IMR-90 (cell line): ENCODE measurements at regions not wholly inside any gene's neighbourhood (a gene's known extent, or its start where the extent isn't known, plus 50 kb on each side); places are given as distances from the start of the nearest gene placed in this dataset.

Experiments
- ATAC-seq: fragments of 200-7000 bp; cut with Tn5 transposase; 2 replicates; pipeline ENCODE4 v1.9.1; 2020; ENCODE audit warnings: low read depth, mild to moderate bottlenecking, moderate library complexity
- BruUV-seq: library from RNA; stranded (reverse); fragments of 400-500 nt; replicated peaks from 2 replicates; lab custom pipeline; 2021; lab: Mats Ljungman, UMichigan
- CTCF ChIA-PET: fragments of 300-600 bp; formaldehyde crosslinking; extraction: SDS; loops from one replicate; lab custom pipeline; 2021; ENCODE audit warnings: antibody characterized with exemption; lab: Yijun Ruan, JAX
- POLR2A ChIA-PET: fragments of 300-600 bp; sonication (Branson Sonifier 250); formaldehyde crosslinking; loops from one replicate; lab custom pipeline; 2022; ENCODE audit warnings: antibody characterized with exemption; ENCODE audit not compliant: unreplicated experiment; lab: Charles Lee
- DNase-seq: peaks from one replicate; pipeline ENCODE4 v3.0.0; 2013
- H2AFZ ChIP-seq: replicated peaks from 2 replicates; pipeline ENCODE3; 2013; ENCODE audit warnings: low read length, mild to moderate bottlenecking; ENCODE audit not compliant: poor library complexity
- H2AK5ac ChIP-seq: 2 replicates; pipeline ENCODE4 v1.6.1; 2013; ENCODE audit warnings: low read depth, low read length, inconsistent platforms
- H2AK9ac ChIP-seq: replicated peaks from 2 replicates; pipeline ENCODE3; 2013; ENCODE audit warnings: mild to moderate bottlenecking, low read depth, low read length, moderate library complexity; ENCODE audit not compliant: poor library complexity
- H2BK120ac ChIP-seq: 2 replicates; pipeline ENCODE4 v1.6.1; 2013; ENCODE audit warnings: low read depth, low read length, inconsistent platforms
- H2BK15ac ChIP-seq: 3 replicates; pipeline ENCODE4 v1.6.1; 2013; ENCODE audit warnings: low read depth, low read length, inconsistent platforms
- H2BK20ac ChIP-seq: 2 replicates; pipeline ENCODE4 v1.6.1; 2013; ENCODE audit warnings: low read depth, mild to moderate bottlenecking, inconsistent platforms, low read length, moderate library complexity
- H2BK5ac ChIP-seq: 2 replicates; pipeline ENCODE4 v1.6.1; 2013; ENCODE audit warnings: mild to moderate bottlenecking, low read depth, low read length, inconsistent platforms; ENCODE audit not compliant: poor library complexity, severe bottlenecking
- H3K14ac ChIP-seq: replicated peaks from 2 replicates; pipeline ENCODE4 v1.6.1; 2013; ENCODE audit warnings: low read depth, low read length, inconsistent platforms
- H3K18ac ChIP-seq: 2 replicates; pipeline ENCODE4 v1.6.1; 2013; ENCODE audit warnings: low read depth, low read length, control low read depth
- H3K23ac ChIP-seq: 2 replicates; pipeline ENCODE4 v1.6.1; 2013; ENCODE audit warnings: low read depth, low read length, inconsistent platforms
- H3K27ac ChIP-seq: 2 replicates; pipeline ENCODE4 v1.5.1; 2013; ENCODE audit warnings: mild to moderate bottlenecking, control low read depth, low read length; ENCODE audit not compliant: insufficient read depth
- H3K27me3 ChIP-seq: 2 replicates; pipeline ENCODE4 v1.6.1; 2013; ENCODE audit warnings: low read length; ENCODE audit not compliant: control insufficient read depth, insufficient read depth
- H3K36me3 ChIP-seq: 2 replicates; pipeline ENCODE4 v1.6.1; 2013; ENCODE audit warnings: low read length, mixed read lengths; ENCODE audit not compliant: control insufficient read depth, insufficient read depth
- H3K4ac ChIP-seq: 2 replicates; pipeline ENCODE4 v1.6.1; 2013; ENCODE audit warnings: low read depth, low read length, inconsistent platforms
- H3K4me1 ChIP-seq: 2 replicates; pipeline ENCODE4 v1.6.1; 2013; ENCODE audit warnings: low read length, mixed read lengths; ENCODE audit not compliant: control insufficient read depth, insufficient read depth
- H3K4me2 ChIP-seq: 2 replicates; pipeline ENCODE4 v1.6.1; 2013; ENCODE audit warnings: low read depth, mild to moderate bottlenecking, control low read depth, low read length, moderate library complexity
- H3K4me3 ChIP-seq: 2 replicates; pipeline ENCODE4 v1.5.1; 2013; ENCODE audit warnings: low read depth, mild to moderate bottlenecking, control low read depth, low read length, moderate library complexity; ENCODE audit not compliant: insufficient read depth
- H3K56ac ChIP-seq: 2 replicates; pipeline ENCODE4 v1.6.1; 2013; ENCODE audit warnings: low read length, inconsistent platforms; ENCODE audit not compliant: insufficient read depth; ENCODE audit errors: extremely low read depth
- H3K79me1 ChIP-seq, 2 experiments: 2 replicates each; pipeline ENCODE4 v1.6.1; 2013; ENCODE audit warnings: low read length in 2 of 2, inconsistent platforms in 1 of 2, low read depth in 1 of 2
- H3K9ac ChIP-seq: 2 replicates; pipeline ENCODE4 v1.6.1; 2013; ENCODE audit warnings: low read depth, low read length, control low read depth
- H3K9me1 ChIP-seq: 2 replicates; pipeline ENCODE4 v1.6.1; 2013; ENCODE audit warnings: low read length, inconsistent platforms; ENCODE audit not compliant: insufficient read depth
- H3K9me3 ChIP-seq: 2 replicates; pipeline ENCODE4 v1.6.1; 2013; ENCODE audit warnings: low read length; ENCODE audit not compliant: control insufficient read depth, insufficient read depth
- H4K20me1 ChIP-seq: 2 replicates; pipeline ENCODE4 v1.6.1; 2013; ENCODE audit warnings: low read length, inconsistent platforms; ENCODE audit not compliant: insufficient read depth
- H4K5ac ChIP-seq: 2 replicates; pipeline ENCODE4 v1.6.1; 2013; ENCODE audit warnings: mild to moderate bottlenecking, low read depth, low read length, control low read depth
- H4K8ac ChIP-seq, 2 experiments: 2 replicates each; pipeline ENCODE4 v1.6.1; 2013; ENCODE audit warnings: low read depth in 2 of 2, low read length in 2 of 2, control low read depth in 1 of 2, inconsistent platforms in 1 of 2
- H4K91ac ChIP-seq: 2 replicates; pipeline ENCODE4 v1.6.1; 2013; ENCODE audit warnings: low read depth, low read length, inconsistent platforms; ENCODE audit not compliant: insufficient read depth
- FOS ChIP-seq: fragments of 150-350 bp; IDR thresholded peaks from 2 replicates; pipeline ENCODE4 v1.6.1; 2016; ENCODE audit warnings: low read depth, low read length
- WGBS, 2 experiments: methylation state at CpG; one replicate each; pipeline versions ENCODE4 v1.1.5 to v1.1.7; 2013; ENCODE audit warnings: missing lambda C conversion rate in 2 of 2; ENCODE audit not compliant: insufficient read length in 1 of 2; ENCODE audit errors: extremely low coverage in 2 of 2; 5-methylcytosine and 5-hydroxymethylcytosine counted together
- dilution Hi-C: fragments of 300-500 bp; cut with HindIII; formaldehyde crosslinking; loops from one replicate; pipeline ENCODE4 v1.14.3; 2018; ENCODE audit warnings: low sequenced_read_pairs; ENCODE audit not compliant: unreplicated experiment
- in situ Hi-C: fragments of 300-500 bp; cut with MboI; formaldehyde crosslinking; loops from 3 replicates; pipeline ENCODE4 v1.14.3; 2019; ENCODE audit warnings: low sequenced_read_pairs, inconsistent platforms, mixed read lengths
- intact Hi-C: fragments of 100-400 bp; cut with micrococcal nuclease; formaldehyde crosslinking; loops from 2 replicates; pipeline ENCODE4 v1.10.0; 2022

- TF ChIP-seq FOS = no peak
- no peaks in the 10 kb centered on the region for H3K27me3 ChIP-seq
- no TSS peak for BruUV-seq
- no peak overlapping the region for H2BK120ac ChIP-seq
- H3K79me1 ChIP-seq = no peaks in the 10 kb centered on the region
- H3K4me3 ChIP-seq = no peak overlapping the region
- H3K9ac ChIP-seq = no peak overlapping the region
- no peak overlapping the region for H3K56ac ChIP-seq
- WGBS, 2 experiments = no CpG with 5 or more reads among the region's 1 CpG
- H2AFZ ChIP-seq = no peak overlapping the region
- H3K4me2 ChIP-seq = no peak overlapping the region
- H2AK5ac ChIP-seq = no peak overlapping the region
- H2BK20ac ChIP-seq = no peak overlapping the region
- H3K9me3 ChIP-seq = no peaks in the 10 kb centered on the region
- intact Hi-C loops = no loop called here
- no peak overlapping the region for H2BK15ac ChIP-seq
- in situ Hi-C loops = no loop called here
- DNase-seq = no peak
- no peak overlapping the region for H3K4ac ChIP-seq
- H3K9me1 ChIP-seq = no peaks in the 10 kb centered on the region
- dilution Hi-C loops = no loop called here
- ChIA-PET POLR2A (no interaction called here), CTCF (no interaction called here)
- H4K20me1 ChIP-seq = no peaks in the 10 kb centered on the region
- no peak overlapping the region for H4K5ac ChIP-seq
- no peak overlapping the region for H3K27ac ChIP-seq
- no peaks in the 10 kb centered on the region for H3K36me3 ChIP-seq
- H3K14ac ChIP-seq = no peak overlapping the region
- ATAC-seq = no peak
- H2AK9ac ChIP-seq = no peak overlapping the region
- H3K18ac ChIP-seq = no peak overlapping the region
- no peak overlapping the region for H4K8ac ChIP-seq
- no peak overlapping the region for H3K23ac ChIP-seq
- H2BK5ac ChIP-seq = no peak overlapping the region
- no peaks in the 10 kb centered on the region for H3K4me1 ChIP-seq
- H4K91ac ChIP-seq = no peak overlapping the region
These were observed 105.3 kb upstream of the ZPLD1 start for GRCh38 chr3:102329561-102329960.
